SH-SY5Y (cell line): ENCODE measurements at regions not wholly inside any gene's neighbourhood (a gene's known extent, or its start where the extent isn't known, plus 50 kb on each side); places are given as distances from the start of the nearest gene placed in this dataset.

Experiments used
- GATA2 ChIP-seq: IDR thresholded peaks from 2 replicates; pipeline ENCODE4 v1.6.1; 2011; ENCODE audit warnings: mild to moderate bottlenecking, low read depth, low read length
- GATA3 ChIP-seq: IDR thresholded peaks from 2 replicates; pipeline ENCODE4 v1.6.1; 2011; ENCODE audit warnings: low read depth, mild to moderate bottlenecking, low read length, moderate library complexity

- TF ChIP-seq GATA2 (no peak), GATA3 (no peak)
Observed at GRCh38 chr6:12367412-12367811, 77.3 kb downstream of the EDN1 start.

GRCh38 chr6:12369355-12369754 is 79.2 kb downstream of the EDN1 start:
- no peak for TF ChIP-seq GATA2
- TF ChIP-seq GATA3: no peak

GRCh38 chr6:12369781-12370262 is 79.7 kb downstream of the EDN1 start:
- no peak for TF ChIP-seq GATA3
- TF ChIP-seq GATA2: no peak

- no peak for TF ChIP-seq GATA3
- no peak for TF ChIP-seq GATA2
Observed at GRCh38 chr6:12371151-12371550, 81.0 kb downstream of the EDN1 start.

- no peak for TF ChIP-seq GATA2
- no peak for TF ChIP-seq GATA3
Observed at GRCh38 chr6:12371641-12372146, 81.5 kb downstream of the EDN1 start.

- no peak for TF ChIP-seq GATA3
- no peak for TF ChIP-seq GATA2
Observed at GRCh38 chr6:12379181-12379580, 89.0 kb downstream of the EDN1 start.

GRCh38 chr6:12381587-12381986 is 91.4 kb downstream of the EDN1 start:
- TF ChIP-seq GATA2 (no peak), GATA3 (no peak)

- TF ChIP-seq GATA3: no peak
- no peak for TF ChIP-seq GATA2
Observed at GRCh38 chr6:12383448-12383847, 93.3 kb downstream of the EDN1 start.

- TF ChIP-seq GATA2 (no peak), GATA3 (no peak)
Observed at GRCh38 chr6:12384357-12384912, 94.3 kb downstream of the EDN1 start.

GRCh38 chr6:12385316-12385715 is 95.2 kb downstream of the EDN1 start:
- TF ChIP-seq GATA2 (no peak), GATA3 (no peak)

GRCh38 chr6:12386816-12387215 is 96.7 kb downstream of the EDN1 start:
- no peak for TF ChIP-seq GATA3
- no peak for TF ChIP-seq GATA2

- TF ChIP-seq GATA2: no peak
- no peak for TF ChIP-seq GATA3
Observed at GRCh38 chr6:12391472-12391871, 101.3 kb downstream of the EDN1 start.

- no peak for TF ChIP-seq GATA2
- TF ChIP-seq GATA3: no peak
Observed at GRCh38 chr6:12392490-12392889, 102.3 kb downstream of the EDN1 start.

- TF ChIP-seq GATA3 (no peak), GATA2 (no peak)
Observed at GRCh38 chr6:12393100-12393499, 102.9 kb downstream of the EDN1 start.

- no peak for TF ChIP-seq GATA3
- no peak for TF ChIP-seq GATA2
Observed at GRCh38 chr6:12394170-12394569, 104.0 kb downstream of the EDN1 start.

- TF ChIP-seq GATA2: no peak
- no peak for TF ChIP-seq GATA3
Observed at GRCh38 chr6:12395898-12396297, 105.7 kb downstream of the EDN1 start.

GRCh38 chr6:12401200-12401599 is 111.0 kb downstream of the EDN1 start:
- TF ChIP-seq GATA2: no peak
- TF ChIP-seq GATA3: no peak

- no peak for TF ChIP-seq GATA3
- no peak for TF ChIP-seq GATA2
Observed at GRCh38 chr6:12403201-12403826, 113.2 kb downstream of the EDN1 start.
